Cardiac septum (tissue), 1 donor: ENCODE measurements at regions not wholly inside any gene's neighbourhood (a gene's known extent, or its start where the extent isn't known, plus 50 kb on each side); places are given as distances from the start of the nearest gene placed in this dataset.

Experiments used
- DNase-seq: peaks from one replicate; pipeline ENCODE4 v3.0.0-alpha.2; 2020; ENCODE audit warnings: low spot score
- intact Hi-C: fragments of 100-400 bp; cut with DNase I; formaldehyde crosslinking; loops from one replicate; pipeline ENCODE4 v1.14.0; 2022
- donor health status: DM: no; HTN: no; CAD: no.

DNA sequence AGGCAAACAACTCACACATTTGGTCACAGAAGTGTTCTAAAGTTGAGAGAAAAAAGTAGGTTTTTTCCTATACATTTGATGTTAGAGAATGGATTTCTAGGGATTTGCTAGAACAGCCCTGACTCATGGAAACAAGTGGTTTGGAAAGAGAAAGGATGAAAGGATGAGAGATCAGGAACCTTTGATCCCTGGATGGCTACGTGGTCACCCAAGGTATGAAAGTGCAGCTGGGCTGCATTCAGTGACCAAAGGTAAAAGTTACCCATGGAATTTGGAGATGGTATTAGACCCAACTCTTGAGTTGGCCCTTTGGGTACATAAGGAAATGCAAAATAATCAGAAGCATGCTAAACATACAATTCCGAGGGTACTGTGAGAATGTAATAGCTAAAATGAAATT lies 61.3 kb upstream of the SPIN1 start:
- intact Hi-C loops = no loop called here
- no peak for DNase-seq

DNA sequence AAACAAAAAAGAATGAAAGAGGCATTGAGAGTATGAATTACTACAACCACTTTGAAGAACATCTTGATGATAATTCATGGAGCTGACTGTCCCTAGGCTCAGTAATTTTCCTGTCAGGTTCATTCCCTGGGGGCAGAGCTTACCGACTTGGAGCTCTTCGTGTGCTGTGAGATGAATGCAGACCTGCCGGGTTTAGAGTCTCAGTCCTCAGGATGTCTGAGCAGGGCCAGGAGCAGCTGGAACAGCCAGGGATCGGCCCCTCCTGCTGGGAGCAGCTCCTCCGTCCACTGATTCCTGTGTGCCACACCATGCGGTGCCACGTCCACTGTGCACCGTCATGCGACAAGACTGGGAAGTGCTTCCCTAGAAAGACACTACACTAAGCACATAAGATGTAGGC lies 62.2 kb upstream of the SPIN1 start:
- intact Hi-C loops = no loop called here
- DNase-seq = no peak

DNA sequence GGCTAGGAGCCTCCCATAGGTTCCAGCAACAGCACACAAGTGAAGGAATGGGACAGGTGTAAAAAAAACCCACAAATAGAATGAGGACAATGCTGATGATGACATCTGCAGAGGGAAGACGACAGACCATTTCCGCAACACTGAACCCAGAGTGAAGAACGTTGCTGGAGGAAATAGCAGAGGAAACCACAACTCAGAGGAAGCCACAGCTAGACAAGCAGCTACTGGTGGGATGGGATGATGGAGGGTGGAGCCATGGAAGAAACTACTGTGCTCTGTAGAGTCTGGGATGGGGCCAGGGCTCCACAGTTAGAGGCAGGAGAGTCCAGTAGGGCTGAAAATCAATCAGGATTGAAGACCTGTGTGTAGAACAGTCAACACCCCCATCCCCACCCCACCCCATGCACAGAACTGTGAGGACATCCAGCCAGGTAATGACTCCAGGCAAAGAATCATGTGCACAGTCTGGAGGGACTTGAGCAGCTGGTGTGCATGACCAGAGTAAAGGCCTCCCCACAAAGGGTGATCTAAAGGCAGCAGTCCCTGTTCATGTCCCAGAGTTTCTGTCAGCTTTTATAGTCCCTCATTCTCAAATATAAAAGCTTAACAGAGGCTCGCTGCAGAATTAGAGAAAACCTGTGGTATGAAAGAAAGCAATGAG lies 65.2 kb upstream of the SPIN1 start:
- no peak for DNase-seq
- intact Hi-C loops = no loop called here

DNA sequence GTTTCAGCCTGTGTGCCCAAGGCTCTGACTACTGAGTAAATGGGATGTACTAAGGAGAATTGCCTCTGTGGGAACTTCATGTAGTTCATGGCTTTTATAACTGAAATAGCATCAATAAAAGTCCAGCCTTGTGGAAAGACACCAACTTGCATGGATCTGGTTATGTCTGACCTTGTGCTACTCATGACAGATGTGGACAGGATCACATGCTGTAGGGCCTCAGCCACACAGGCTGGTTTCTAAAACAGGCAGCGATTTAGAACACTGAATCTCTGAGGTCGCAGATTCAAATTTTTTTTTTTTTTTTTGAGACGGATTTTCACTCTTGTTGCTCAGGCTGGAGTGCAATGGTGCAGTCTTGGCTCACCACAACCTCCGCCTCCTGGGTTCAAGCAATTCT lies 66.5 kb upstream of the SPIN1 start:
- intact Hi-C loops = no loop called here
- DNase-seq = no peak

DNA sequence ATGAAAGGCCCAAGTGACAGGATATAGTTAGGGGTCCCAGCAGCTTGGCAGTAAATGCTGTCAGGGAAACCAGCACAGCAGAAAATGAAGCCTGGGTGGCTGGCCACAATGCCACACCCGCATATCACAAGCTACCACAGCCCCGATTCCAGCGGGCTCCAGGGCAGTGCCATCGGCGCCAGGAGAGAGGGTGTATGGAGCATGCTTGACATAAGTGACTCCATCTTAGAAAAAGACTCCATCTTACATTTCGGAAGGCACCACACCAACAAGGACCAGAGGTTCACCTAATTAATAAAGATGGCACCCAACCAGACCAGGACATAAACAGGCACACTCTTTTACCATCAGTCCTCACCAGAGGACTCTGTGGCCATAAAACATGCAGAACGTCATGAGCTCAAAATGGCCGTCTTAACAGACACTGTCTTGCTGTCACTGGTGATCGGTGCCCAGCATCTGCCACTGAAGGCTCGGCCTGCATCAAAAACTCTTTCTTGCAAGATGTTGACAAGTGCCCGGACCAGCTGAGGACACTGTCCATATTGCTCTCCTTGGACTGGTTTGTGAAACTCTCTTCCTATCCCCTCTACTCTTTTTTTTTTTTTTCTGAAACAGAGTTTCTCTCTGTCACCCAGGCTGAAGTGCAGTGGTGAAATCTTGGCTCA lies 67.4 kb upstream of the SPIN1 start:
- no peak for DNase-seq
- intact Hi-C loops = no loop called here

DNA sequence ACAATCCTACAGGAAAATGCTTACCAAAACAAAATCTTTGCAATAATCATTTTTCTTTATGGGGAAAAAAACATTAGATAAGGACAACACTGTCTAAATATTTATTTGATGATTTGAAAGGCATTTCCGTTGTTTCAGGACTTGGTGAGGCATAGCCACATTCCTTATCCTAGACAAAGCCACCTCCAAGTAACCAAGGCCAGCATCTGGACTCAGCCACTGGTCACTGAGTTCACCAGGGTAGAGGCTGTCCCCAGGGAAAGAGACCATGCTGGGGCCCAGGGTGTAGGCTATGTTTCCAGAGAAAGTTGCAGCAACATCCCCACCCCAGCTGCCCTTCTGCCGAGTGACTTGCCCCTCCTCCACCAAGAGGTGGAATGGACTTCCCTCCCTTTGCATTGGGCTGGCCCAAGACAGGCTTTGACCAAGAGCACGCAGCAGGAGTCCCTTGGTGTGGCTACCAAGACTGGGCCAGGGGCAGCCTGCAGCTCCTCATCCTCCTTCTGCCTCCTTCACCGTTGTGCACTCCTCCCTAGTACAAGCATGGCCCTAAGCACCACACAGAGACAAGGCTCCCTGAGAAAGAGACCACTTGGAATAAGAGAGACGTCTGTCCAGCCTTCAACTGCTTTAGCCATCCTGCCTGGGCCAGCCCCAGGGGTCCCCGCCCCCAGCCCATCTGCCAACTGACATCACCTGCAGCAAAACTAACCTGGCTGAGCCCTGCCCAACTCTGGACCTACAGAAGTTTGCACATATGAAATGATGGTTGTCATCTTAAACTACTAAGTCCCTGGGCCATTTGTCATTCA lies 68.1 kb upstream of the SPIN1 start:
- no peak for DNase-seq
- intact Hi-C loops = no loop called here

DNA sequence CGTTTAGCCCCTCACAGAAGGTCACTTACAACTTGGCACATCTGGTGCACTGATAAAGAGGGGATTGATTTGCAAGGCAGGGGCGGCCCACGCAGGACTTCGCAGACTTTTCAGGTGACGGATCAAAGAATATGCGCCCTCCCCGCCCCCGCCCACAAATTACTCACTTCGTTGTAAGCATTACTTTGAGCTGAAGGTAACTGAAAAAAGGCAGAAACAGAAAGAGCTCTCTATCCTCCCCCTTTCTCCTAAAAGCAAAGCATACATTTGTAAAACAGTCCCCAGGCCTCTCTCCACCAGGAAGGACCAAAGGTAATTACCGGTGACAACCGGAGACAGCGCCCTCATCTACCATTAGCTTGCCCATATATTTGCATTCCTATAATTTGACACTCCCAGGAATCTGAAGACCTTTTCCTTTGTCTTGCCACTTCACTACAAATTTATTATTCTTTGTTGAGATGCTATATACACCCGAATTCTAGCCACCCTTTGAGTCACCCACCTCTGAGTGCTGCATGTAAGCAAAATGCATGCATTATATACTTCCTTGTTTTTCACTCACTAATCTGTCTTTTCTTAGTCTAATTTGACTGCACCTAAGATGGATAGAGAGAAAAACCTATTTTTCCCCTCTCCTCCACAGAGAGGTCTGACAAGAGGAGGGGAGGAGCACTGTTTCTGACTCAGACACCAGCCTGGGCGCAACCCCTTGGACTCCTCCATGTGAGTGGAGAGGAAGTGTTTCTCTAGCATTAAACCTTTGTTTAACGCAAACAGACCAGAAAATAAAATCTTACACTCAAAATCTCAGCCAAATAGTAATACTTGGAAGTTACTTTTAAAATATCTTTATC lies 74.7 kb upstream of the SPIN1 start:
- DNase-seq = peak; percentile 29
- intact Hi-C loops = no loop called here

DNA sequence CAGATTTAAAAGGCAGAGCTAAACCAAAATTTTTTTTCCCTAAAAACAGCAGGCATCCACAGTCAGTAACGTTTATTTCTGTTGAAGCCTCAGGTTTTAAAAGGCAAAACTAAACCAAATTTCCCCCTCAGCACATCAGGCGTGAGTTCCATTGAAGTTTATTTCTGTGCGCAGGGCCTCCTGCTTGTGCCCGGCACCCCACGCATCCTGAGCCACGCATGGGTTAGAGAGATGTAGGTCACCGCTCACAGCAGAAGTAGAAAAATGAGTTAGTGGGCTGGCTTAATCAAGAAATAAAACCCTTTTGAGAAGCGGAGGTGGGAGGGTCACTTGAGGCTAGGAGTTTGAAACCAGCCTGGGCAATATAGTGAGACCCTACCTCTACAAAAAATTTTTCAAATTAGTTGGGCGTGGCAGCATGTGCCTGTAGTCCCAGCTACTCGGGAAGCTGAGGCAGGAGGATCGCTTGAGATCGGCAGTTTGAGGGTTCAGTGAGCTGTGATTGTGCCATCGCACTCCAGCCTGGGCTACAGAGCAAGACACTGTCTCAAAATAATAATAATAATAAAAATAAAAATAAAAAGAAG lies 75.6 kb upstream of the SPIN1 start:
- intact Hi-C loops = no loop called here
- peak; percentile 9 for DNase-seq

DNA sequence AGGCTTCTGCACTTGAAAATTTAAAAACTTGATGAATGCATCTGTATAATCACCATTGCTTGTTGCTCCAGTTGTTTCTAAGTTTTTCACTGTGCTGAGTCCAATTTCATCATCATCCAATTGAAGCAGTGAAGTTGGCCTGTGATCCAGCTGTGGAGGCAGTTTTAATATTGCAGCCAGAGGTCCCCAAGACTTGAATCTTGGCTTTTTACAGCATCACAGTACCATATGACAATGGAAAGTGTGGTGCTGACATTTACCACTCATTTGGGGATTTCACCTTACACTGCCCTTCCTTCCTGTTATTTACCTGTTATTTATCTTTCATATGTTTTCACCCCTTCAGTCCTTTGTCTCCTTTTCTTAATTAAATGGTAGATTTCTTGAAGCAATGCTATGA lies 76.2 kb upstream of the SPIN1 start:
- intact Hi-C loops = no loop called here
- no peak for DNase-seq

DNA sequence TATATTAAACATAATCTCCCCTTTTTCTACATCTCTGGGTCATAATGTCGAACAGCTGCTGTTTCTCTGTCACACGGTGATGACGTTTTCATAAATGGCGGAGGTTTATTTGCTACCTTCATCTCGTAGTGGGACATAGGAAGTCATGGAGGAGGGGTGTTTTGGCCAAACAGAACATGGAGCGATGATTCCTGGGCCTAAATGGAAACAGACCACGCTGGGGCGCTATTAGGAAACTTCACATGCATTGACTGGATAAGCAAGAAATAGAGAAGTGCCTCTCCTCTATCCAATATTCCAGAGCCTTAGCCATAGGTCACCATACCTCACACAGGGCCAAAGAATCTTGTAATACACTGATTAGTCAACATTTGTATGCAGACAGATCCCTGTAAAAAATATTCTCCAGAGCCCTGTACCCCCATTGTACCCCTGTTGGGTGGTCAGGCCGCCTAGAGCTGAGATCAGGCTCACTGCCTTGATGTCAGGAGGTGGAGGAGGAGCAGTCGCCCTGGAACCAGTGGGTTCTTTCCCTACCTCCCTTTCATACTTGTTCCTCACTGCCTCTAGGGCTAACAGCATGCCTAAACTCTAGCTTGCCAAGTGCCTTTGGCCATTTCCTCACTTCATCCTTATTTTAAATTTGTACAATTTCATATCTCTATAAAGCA lies 77.8 kb upstream of the SPIN1 start:
- intact Hi-C loops = no loop called here

DNA sequence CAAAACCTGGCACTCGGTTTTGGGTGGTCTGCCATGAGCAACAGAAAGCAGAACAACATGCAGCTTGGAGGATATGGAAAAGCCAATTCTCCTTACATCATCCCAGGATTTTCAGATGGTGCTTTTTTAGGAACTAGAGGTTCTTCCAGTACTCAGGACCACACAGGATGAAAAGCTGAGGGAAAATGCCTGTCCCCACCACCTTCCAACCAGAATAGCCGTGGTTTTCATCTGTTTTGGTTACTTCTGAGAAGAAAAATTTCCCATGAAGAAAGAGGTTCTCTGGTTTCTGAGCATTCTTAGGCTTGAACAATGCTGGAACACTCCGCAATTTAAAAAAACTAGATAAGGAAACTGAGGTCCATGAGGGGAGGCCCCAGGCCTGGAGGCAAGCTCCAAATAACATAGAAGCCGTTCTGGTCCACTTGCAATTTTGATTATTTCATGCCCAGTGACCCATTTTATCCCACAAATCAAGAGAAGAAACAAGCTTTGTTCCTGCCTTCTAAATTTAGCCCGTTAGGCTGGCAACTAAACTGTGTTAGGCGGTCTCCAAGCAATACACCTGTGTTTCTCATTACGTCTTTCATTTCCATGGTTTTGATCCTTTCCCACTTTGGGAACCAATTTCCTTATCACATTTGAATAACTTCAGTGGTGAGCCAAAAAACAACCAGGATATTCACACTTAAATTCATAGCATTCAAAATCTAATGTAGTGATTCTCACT lies 79.2 kb upstream of the SPIN1 start:
- intact Hi-C loops = no loop called here
- DNase-seq = no peak

More for the DNA sequence above, 77.8 kb upstream of the SPIN1 start:
- DNase-seq = peak; percentile 61

DNA sequence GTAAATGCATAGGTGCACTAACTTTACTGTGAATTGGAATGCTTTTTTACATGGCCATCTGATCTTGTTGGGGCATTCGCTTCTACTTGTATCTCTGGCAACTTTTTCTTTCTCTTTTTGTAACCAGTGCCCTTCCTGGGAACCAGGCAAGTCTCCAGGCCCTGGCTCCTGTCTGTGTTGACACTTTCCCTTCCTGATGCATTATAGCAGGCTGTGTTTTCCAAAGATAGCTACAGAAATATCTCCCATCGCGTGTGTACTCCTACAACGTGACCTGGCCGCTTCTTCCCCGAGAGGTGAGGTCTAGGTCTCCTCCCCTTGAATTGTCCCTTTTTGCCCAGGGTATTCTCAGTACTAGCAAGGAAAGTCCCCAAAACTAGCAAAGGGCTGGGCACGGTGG lies 81.1 kb upstream of the SPIN1 start:
- DNase-seq = peak; percentile 73
- intact Hi-C loops = no loop called here

DNA sequence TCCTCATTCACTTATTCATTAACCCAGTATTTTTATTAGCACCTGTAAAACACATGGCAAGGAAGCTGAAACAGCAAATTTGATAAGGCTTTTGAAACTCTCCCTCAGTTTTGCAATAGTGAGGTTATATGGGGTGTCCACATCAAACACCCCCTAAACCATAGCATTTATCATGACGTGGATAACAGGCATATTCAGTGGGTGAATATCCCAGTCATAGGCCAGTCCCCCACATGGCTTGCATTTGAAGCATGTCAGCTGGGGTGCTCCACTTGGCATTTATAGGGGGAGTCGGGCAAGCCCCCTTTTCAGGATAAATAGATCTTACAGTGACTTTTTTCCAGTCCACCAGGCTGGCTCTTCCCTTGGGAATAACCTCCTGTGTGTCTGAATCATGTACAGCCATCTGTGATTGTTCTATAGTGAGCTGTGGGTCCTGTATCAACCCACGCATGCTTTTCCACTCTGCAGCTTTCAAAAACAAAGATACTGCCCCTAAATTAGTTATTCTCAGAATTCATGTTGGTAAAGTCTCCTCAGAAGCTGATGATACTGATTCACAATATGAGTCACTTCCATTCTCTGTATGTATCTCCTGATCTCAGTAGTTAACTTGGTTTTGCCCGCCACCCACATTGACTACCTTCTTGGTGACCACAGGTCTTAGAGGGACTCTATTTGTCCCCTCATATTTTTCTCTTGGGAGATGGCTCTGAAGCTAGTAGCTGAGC lies 84.4 kb upstream of the SPIN1 start:
- no peak for DNase-seq
- intact Hi-C loops = no loop called here

DNA sequence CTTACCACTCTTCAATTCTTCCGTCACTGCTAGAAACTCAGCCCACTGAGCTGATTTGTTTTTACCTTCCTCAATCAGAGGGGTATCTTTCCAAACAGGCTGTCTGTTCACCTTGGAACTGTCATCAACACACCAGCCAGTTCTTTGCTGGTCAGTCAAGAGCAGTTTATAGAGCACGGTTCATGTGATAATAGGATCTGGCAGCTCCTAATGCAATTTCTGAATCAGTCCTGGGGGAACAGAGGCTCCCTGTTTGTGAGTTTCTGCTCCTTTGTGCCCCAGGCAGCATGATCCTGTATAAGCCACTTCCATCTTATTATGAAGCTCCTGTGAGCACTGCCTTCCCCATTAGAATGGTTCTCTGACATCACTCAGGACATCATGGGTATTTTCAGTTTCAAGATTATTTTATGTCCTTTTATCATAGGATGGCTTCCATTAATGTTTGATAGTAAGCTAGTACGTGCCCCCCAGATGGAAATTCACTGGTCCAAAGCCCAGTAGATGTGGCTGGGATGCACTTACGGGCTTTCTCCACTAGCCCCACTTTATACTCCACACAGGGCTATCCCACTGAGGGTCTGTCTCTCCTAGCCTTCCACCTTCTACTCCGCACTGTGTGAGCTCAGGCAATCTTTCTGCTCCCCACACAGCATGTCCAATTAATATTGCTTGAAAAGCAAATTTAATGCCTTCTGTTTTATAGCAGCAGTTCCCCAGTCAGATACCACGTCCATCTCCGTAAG lies 85.5 kb upstream of the SPIN1 start:
- no peak for DNase-seq
- intact Hi-C loops = no loop called here

DNA sequence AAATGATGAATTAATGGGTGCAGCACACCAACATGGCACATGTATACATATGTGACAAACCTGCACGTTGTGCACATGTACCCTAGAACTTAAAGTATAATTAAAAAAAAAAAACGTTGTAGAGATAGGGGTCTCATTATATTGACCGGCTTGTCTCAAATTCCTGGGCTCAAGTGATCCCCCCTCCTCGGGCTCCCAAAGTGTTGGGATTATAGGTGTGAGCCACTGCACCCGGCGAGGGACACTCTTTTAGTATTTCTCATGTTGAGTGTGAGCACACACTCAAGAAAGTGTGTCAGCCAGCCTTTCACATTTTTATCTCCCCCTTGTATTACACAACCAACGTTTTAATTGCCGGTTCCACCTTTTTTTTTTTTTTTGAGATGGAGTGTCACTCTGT lies 87.7 kb upstream of the SPIN1 start:
- intact Hi-C loops = no loop called here
- DNase-seq = no peak

DNA sequence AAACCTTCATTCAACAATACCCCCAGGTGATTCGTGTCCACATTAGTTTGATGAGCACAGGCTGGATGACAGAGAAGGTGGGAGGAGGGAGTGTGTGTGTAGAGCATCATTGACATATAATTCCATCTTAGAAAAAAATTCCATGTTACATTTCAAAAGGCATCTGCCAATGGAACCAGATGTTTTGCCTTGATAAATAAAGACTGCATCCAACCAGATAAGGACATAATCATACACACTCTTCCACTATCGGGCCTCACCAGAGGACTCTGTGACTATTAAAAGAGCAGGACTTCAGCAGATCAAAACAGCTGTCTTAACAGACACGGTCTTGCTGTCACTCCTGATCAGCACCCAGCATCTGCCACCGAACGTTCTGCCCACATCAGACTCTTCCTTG lies 96.4 kb upstream of the SPIN1 start:
- peak; percentile 10 for DNase-seq
- intact Hi-C loops = no loop called here

DNA sequence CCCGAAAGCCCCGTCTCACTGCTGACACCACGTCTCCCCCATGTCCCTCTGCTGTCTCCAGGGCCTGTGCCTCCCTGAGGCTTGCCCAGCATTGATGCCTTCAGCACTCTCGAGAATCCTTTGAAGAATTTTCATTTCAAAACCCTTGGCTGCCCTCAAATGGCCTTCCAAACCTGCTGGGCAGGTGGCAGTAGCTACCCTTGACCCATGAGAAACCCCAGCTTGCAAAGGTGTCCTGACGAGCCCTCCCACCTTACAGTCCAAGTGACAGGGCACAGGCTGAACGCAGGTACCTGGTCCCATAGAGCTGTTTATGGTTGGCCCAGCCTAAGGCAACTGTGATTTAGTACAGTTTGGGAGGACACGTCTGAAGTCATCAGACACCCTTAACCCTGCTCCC lies 97.2 kb upstream of the SPIN1 start:
- intact Hi-C loops = no loop called here
- DNase-seq = peak; percentile 64
